HepG2 (cell line): ENCODE measurements at regions not wholly inside any gene's neighbourhood (a gene's known extent, or its start where the extent isn't known, plus 50 kb on each side); places are given as distances from the start of the nearest gene placed in this dataset.
A peak's percentile ranks its signal among the peaks of the same experiment; 100 is the strongest.

Experiments
- ARNT ChIP-seq: fragments of 450-650 bp; IDR thresholded peaks from 2 replicates; pipeline ENCODE4 v1.6.1; 2017
- CAMTA2 ChIP-seq: sonication (generic); formaldehyde crosslinking; IDR thresholded peaks from 2 replicates; pipeline ENCODE4 v1.4.0; 2020; ENCODE audit warnings: mild to moderate bottlenecking, missing genetic modification reagents, borderline replicate concordance
- DBP ChIP-seq: sonication (generic); formaldehyde crosslinking; IDR thresholded peaks from 2 replicates; pipeline ENCODE4 v1.4.0; 2020; ENCODE audit warnings: missing genetic modification reagents; ENCODE audit errors: not compliant biosample characterization
- FOXP1 ChIP-seq, 2 experiments: fragments of 450-650 bp in 1 of 2; IDR thresholded peaks; 2 replicates each; pipeline ENCODE4 v1.6.1; 2017 to 2018; ENCODE audit warnings: antibody characterized with exemption in 1 of 2
- MAFG ChIP-seq: sonication (generic); formaldehyde crosslinking; IDR thresholded peaks from 2 replicates; pipeline ENCODE4 v1.5.1; 2020; ENCODE audit warnings: mild to moderate bottlenecking, missing genetic modification reagents
- MTF1 ChIP-seq: sonication (generic); formaldehyde crosslinking; IDR thresholded peaks from 2 replicates; pipeline ENCODE4 v1.5.0; 2020; ENCODE audit warnings: missing genetic modification reagents
- NCOR1 ChIP-seq: fragments of 200-600 bp; sonication (generic); IDR thresholded peaks from 2 replicates; pipeline ENCODE4 v1.7.0; 2017; ENCODE audit warnings: antibody characterized with exemption, low read length, borderline replicate concordance
- SOX5 ChIP-seq: IDR thresholded peaks from 2 replicates; pipeline ENCODE4 v1.6.1; 2016; ENCODE audit warnings: borderline replicate concordance
- ZBTB21 ChIP-seq: sonication (generic); formaldehyde crosslinking; IDR thresholded peaks from 2 replicates; pipeline ENCODE4 v1.4.0; 2020; ENCODE audit warnings: missing genetic modification reagents
- ZNF205 ChIP-seq: IDR thresholded peaks from 2 replicates; pipeline ENCODE4 v1.6.1; 2018; ENCODE audit warnings: missing biosample characterization, missing genetic modification reagents
- ZNF225 ChIP-seq: sonication (generic); formaldehyde crosslinking; IDR thresholded peaks from 2 replicates; pipeline ENCODE4 v1.4.0; 2020; ENCODE audit warnings: mild to moderate bottlenecking, missing genetic modification reagents
- ZNF7 ChIP-seq: IDR thresholded peaks from 2 replicates; pipeline ENCODE4 v1.6.1; 2016; ENCODE audit warnings: missing biosample characterization, missing genetic modification reagents
- TF ChIP-seq, protein P1 (sequence below): sonication (generic); formaldehyde crosslinking; IDR thresholded peaks from 2 replicates; pipeline ENCODE4 v1.4.0; 2020; ENCODE audit warnings: missing genetic modification reagents
- TF ChIP-seq, protein P2 (sequence below), 2 experiments: fragments of 450-650 bp in 1 of 2; sonication (generic) in 1 of 2; formaldehyde crosslinking in 1 of 2; IDR thresholded peaks; 2 replicates each; pipeline versions ENCODE4 v1.6.1 to v1.8.0; 2016 to 2022; ENCODE audit warnings: antibody characterized with exemption in 1 of 2, mild to moderate bottlenecking in 1 of 2, missing genetic modification reagents in 1 of 2
- TF ChIP-seq, protein P3 (sequence below): sonication (generic); formaldehyde crosslinking; IDR thresholded peaks from 2 replicates; pipeline ENCODE4 v1.5.0; 2020; ENCODE audit warnings: missing genetic modification reagents

GRCh38 chr2:234845602-234846590 is 105.9 kb upstream of the SH3BP4 start (continued):
- TF ChIP-seq MAFG (CRISPR knock-in tag) (no peak), ZBTB21 (CRISPR knock-in tag) (no peak), CAMTA2 (CRISPR knock-in tag) (no peak), FOXP1 (IDR thresholded peaks at IDR 0.05) (no peak), FOXP1 (CRISPR knock-in tag; IDR thresholded peaks at IDR 0.05) (peak; percentile 94), ARNT (no peak), ZNF7 (no peak), ZNF225 (CRISPR knock-in tag) (no peak), DBP (CRISPR knock-in tag) (no peak), MTF1 (CRISPR knock-in tag) (no peak), SOX5 (CRISPR knock-in tag) (peak; percentile 96), NCOR1 (peak; percentile 97), ZNF205 (CRISPR knock-in tag) (no peak; the same call in 1 of the 2 replicates)
- TF ChIP-seq, protein P1, sequence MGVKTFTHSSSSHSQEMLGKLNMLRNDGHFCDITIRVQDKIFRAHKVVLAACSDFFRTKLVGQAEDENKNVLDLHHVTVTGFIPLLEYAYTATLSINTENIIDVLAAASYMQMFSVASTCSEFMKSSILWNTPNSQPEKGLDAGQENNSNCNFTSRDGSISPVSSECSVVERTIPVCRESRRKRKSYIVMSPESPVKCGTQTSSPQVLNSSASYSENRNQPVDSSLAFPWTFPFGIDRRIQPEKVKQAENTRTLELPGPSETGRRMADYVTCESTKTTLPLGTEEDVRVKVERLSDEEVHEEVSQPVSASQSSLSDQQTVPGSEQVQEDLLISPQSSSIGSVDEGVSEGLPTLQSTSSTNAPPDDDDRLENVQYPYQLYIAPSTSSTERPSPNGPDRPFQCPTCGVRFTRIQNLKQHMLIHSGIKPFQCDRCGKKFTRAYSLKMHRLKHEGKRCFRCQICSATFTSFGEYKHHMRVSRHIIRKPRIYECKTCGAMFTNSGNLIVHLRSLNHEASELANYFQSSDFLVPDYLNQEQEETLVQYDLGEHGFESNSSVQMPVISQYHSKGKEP, result no peak
- TF ChIP-seq, protein P2, sequence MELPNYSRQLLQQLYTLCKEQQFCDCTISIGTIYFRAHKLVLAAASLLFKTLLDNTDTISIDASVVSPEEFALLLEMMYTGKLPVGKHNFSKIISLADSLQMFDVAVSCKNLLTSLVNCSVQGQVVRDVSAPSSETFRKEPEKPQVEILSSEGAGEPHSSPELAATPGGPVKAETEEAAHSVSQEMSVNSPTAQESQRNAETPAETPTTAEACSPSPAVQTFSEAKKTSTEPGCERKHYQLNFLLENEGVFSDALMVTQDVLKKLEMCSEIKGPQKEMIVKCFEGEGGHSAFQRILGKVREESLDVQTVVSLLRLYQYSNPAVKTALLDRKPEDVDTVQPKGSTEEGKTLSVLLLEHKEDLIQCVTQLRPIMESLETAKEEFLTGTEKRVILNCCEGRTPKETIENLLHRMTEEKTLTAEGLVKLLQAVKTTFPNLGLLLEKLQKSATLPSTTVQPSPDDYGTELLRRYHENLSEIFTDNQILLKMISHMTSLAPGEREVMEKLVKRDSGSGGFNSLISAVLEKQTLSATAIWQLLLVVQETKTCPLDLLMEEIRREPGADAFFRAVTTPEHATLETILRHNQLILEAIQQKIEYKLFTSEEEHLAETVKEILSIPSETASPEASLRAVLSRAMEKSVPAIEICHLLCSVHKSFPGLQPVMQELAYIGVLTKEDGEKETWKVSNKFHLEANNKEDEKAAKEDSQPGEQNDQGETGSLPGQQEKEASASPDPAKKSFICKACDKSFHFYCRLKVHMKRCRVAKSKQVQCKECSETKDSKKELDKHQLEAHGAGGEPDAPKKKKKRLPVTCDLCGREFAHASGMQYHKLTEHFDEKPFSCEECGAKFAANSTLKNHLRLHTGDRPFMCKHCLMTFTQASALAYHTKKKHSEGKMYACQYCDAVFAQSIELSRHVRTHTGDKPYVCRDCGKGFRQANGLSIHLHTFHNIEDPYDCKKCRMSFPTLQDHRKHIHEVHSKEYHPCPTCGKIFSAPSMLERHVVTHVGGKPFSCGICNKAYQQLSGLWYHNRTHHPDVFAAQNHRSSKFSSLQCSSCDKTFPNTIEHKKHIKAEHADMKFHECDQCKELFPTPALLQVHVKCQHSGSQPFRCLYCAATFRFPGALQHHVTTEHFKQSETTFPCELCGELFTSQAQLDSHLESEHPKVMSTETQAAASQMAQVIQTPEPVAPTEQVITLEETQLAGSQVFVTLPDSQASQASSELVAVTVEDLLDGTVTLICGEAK (IDR thresholded peaks at IDR 0.05), result no peak
- TF ChIP-seq, protein P2 (CRISPR knock-in tag; IDR thresholded peaks at IDR 0.05), result no peak; the same call in 1 of the 2 replicates
- TF ChIP-seq, protein P3, sequence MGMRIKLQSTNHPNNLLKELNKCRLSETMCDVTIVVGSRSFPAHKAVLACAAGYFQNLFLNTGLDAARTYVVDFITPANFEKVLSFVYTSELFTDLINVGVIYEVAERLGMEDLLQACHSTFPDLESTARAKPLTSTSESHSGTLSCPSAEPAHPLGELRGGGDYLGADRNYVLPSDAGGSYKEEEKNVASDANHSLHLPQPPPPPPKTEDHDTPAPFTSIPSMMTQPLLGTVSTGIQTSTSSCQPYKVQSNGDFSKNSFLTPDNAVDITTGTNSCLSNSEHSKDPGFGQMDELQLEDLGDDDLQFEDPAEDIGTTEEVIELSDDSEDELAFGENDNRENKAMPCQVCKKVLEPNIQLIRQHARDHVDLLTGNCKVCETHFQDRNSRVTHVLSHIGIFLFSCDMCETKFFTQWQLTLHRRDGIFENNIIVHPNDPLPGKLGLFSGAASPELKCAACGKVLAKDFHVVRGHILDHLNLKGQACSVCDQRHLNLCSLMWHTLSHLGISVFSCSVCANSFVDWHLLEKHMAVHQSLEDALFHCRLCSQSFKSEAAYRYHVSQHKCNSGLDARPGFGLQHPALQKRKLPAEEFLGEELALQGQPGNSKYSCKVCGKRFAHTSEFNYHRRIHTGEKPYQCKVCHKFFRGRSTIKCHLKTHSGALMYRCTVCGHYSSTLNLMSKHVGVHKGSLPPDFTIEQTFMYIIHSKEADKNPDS (CRISPR knock-in tag), result no peak
